ENCODE measurements at regions not wholly inside any gene's neighbourhood (a gene's known extent, or its start where the extent isn't known, plus 50 kb on each side); places are given as distances from the start of the nearest gene placed in this dataset.

GRCh38 chr7:9453521-9453920 is 1020.1 kb downstream of the NXPH1 start:
- intact Hi-C loops (cut with DNase I), result no loop called here
- no peaks in the 10 kb centered on the region for H3K27me3 ChIP-seq
- H3K27ac ChIP-seq, result no peak overlapping the region
- no peaks in the 10 kb centered on the region for H3K4me1 ChIP-seq
- no peaks in the 10 kb centered on the region for H3K9me3 ChIP-seq
- no peak overlapping the region for H3K4me3 ChIP-seq
- H3K36me3 ChIP-seq, result no peaks in the 10 kb centered on the region
- TF ChIP-seq POLR2AphosphoS5 (IDR thresholded peaks at IDR 0.05; ENCODE audit: insufficient read depth in 1 of 2, low read depth in 1 of 2) (no peak), POLR2A (IDR thresholded peaks at IDR 0.05) (no peak), CTCF (IDR thresholded peaks at IDR 0.05) (no peak)
- DNase-seq (ENCODE audit: extremely low spot score in 2 of 2), result no peak

GRCh38 chr7:9488555-9488954 is 1055.1 kb downstream of the NXPH1 start:
- TF ChIP-seq CTCF (IDR thresholded peaks at IDR 0.05) (no peak), POLR2A (IDR thresholded peaks at IDR 0.05) (no peak)
- Histone ChIP-seq H3K4me1 (no peaks in the 10 kb centered on the region), H3K27me3 (no peaks in the 10 kb centered on the region), H3K4me3 (no peak overlapping the region), H3K9me3 (no peaks in the 10 kb centered on the region), H3K27ac (no peak overlapping the region), H3K36me3 (no peaks in the 10 kb centered on the region)
- intact Hi-C loops (cut with DNase I), result no loop called here
- no peak for DNase-seq (ENCODE audit: extremely low spot score in 2 of 2)

GRCh38 chr7:9498303-9498702 is 1064.9 kb downstream of the NXPH1 start:
- intact Hi-C loops (cut with DNase I), result no loop called here
- no peak for DNase-seq (ENCODE audit: extremely low spot score in 2 of 2)
- no peak for TF ChIP-seq POLR2A (IDR thresholded peaks at IDR 0.05)
- TF ChIP-seq POLR2AphosphoS5 (IDR thresholded peaks at IDR 0.05; ENCODE audit: insufficient read depth in 1 of 2, low read depth in 1 of 2), result no peak
- no peak for TF ChIP-seq CTCF (IDR thresholded peaks at IDR 0.05)
- Histone ChIP-seq H3K27ac (no peak overlapping the region), H3K4me1 (no peaks in the 10 kb centered on the region), H3K4me3 (no peak overlapping the region), H3K27me3 (no peaks in the 10 kb centered on the region), H3K9me3 (no peaks in the 10 kb centered on the region), H3K36me3 (no peaks in the 10 kb centered on the region)

GRCh38 chr7:9502269-9502668 is 1068.9 kb downstream of the NXPH1 start:
- H3K9me3 ChIP-seq, result no peaks in the 10 kb centered on the region
- no peak for DNase-seq (ENCODE audit: extremely low spot score in 2 of 2)
- no peaks in the 10 kb centered on the region for H3K27me3 ChIP-seq
- intact Hi-C loops (cut with DNase I), result no loop called here
- H3K27ac ChIP-seq, result no peak overlapping the region
- H3K4me1 ChIP-seq, result no peaks in the 10 kb centered on the region
- no peak overlapping the region for H3K4me3 ChIP-seq
- TF ChIP-seq POLR2AphosphoS5 (IDR thresholded peaks at IDR 0.05; ENCODE audit: insufficient read depth in 1 of 2, low read depth in 1 of 2) (no peak), CTCF (IDR thresholded peaks at IDR 0.05) (no peak), POLR2A (IDR thresholded peaks at IDR 0.05) (no peak)
- no peaks in the 10 kb centered on the region for H3K36me3 ChIP-seq

- Histone ChIP-seq H3K4me1 (no peaks in the 10 kb centered on the region), H3K4me3 (no peak overlapping the region), H3K36me3 (no peaks in the 10 kb centered on the region), H3K27ac (no peak overlapping the region), H3K27me3 (no peaks in the 10 kb centered on the region), H3K9me3 (no peaks in the 10 kb centered on the region)
- no peak for TF ChIP-seq POLR2AphosphoS5 (IDR thresholded peaks at IDR 0.05; ENCODE audit: insufficient read depth in 1 of 2, low read depth in 1 of 2)
- TF ChIP-seq POLR2A (IDR thresholded peaks at IDR 0.05), result no peak
- no peak for TF ChIP-seq CTCF (IDR thresholded peaks at IDR 0.05)
- DNase-seq (ENCODE audit: extremely low spot score in 2 of 2), result no peak
- intact Hi-C loops (cut with DNase I), result no loop called here
These were observed 1071.3 kb downstream of the NXPH1 start for GRCh38 chr7:9504678-9505077.
